ENCODE measurements at regions not wholly inside any gene's neighbourhood (a gene's known extent, or its start where the extent isn't known, plus 50 kb on each side); places are given as distances from the start of the nearest gene placed in this dataset.

DNA sequence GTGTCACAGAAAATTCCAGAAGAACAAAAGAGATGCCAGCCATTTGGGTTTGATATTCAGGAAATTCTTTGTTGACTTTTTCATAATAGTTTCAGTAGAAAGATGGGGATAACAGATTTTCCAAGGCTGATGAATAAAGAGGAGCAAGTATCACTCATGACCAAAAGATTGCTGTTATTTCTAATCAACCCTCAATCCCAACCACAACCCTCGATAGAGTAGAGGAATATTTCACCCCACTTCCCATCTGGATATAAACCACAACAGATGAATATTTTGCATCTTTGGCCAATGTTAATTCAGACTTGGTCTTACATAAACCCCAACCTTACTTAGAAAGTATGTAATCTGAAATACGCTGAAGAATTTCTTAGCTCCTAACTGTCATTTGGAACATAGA lies 232.4 kb downstream of the SEC16B start:
- TF ChIP-seq, protein P1, sequence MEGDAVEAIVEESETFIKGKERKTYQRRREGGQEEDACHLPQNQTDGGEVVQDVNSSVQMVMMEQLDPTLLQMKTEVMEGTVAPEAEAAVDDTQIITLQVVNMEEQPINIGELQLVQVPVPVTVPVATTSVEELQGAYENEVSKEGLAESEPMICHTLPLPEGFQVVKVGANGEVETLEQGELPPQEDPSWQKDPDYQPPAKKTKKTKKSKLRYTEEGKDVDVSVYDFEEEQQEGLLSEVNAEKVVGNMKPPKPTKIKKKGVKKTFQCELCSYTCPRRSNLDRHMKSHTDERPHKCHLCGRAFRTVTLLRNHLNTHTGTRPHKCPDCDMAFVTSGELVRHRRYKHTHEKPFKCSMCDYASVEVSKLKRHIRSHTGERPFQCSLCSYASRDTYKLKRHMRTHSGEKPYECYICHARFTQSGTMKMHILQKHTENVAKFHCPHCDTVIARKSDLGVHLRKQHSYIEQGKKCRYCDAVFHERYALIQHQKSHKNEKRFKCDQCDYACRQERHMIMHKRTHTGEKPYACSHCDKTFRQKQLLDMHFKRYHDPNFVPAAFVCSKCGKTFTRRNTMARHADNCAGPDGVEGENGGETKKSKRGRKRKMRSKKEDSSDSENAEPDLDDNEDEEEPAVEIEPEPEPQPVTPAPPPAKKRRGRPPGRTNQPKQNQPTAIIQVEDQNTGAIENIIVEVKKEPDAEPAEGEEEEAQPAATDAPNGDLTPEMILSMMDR (IDR thresholded peaks at IDR 0.05) = no peak
- TF ChIP-seq EZH2 (IDR thresholded peaks at IDR 0.05) (no peak), EZH2phosphoT487 (IDR thresholded peaks at IDR 0.05) (no peak)
